HepG2 (cell line): ENCODE measurements at regions not wholly inside any gene's neighbourhood (a gene's known extent, or its start where the extent isn't known, plus 50 kb on each side); places are given as distances from the start of the nearest gene placed in this dataset.

Source experiments
- ATAC-seq: fragments of 200-7000 bp; cut with Tn5 transposase; 3 replicates; pipeline ENCODE4 v1.9.1; 2020; ENCODE audit warnings: mild to moderate bottlenecking, moderate library complexity
- BruUV-seq: library from RNA; stranded (reverse); fragments of 400-500 nt; replicated peaks from 2 replicates; lab custom pipeline; 2021; lab: Mats Ljungman, UMichigan
- CTCF ChIA-PET: fragments of 300-600 bp; formaldehyde crosslinking; extraction: SDS; loops from one replicate; lab custom pipeline; 2021; ENCODE audit warnings: low total read pairs, inconsistent platforms, low intra/inter-chr PET ratio; lab: Yijun Ruan, JAX
- POLR2A ChIA-PET: fragments of 350-600 bp; sonication (Branson Sonifier 250); formaldehyde crosslinking; loops from one replicate; lab custom pipeline; 2020; ENCODE audit warnings: antibody characterized with exemption, inconsistent platforms; lab: Yijun Ruan, JAX
- DNase-seq: peaks from one replicate; pipeline ENCODE4 v3.0.0-alpha.2; 2015; ENCODE audit warnings: low spot score
- FAIRE-seq: peaks from 3 replicates; lab custom pipeline; 2011; peaks lifted over from hg19 to GRCh38; lab: Jason Lieb, UNC
- H2AFZ ChIP-seq: one replicate; pipeline ENCODE4 v1.6.1; 2011; ENCODE audit warnings: low read length, inconsistent platforms
- H3K27ac ChIP-seq: fragments of 300-600 bp; 3 replicates; pipeline ENCODE4 v1.8.0; 2011; ENCODE audit warnings: mixed run types, mild to moderate bottlenecking, mixed read lengths, low read length, inconsistent platforms; ENCODE audit not compliant: insufficient read depth; ENCODE audit errors: extremely low read length
- H3K27me3 ChIP-seq, 2 experiments: fragments of 200-600 bp in 1 of 2; 2 replicates in 1 of 2; 3 replicates in 1 of 2; pipeline versions ENCODE4 v1.6.0 to v1.8.0; 2011; ENCODE audit warnings: low read length in 2 of 2, mild to moderate bottlenecking in 2 of 2, moderate library complexity in 2 of 2, inconsistent platforms in 1 of 2; ENCODE audit not compliant: insufficient read depth in 2 of 2, control insufficient read depth in 1 of 2
- H3K36me3 ChIP-seq, 2 experiments: fragments of 200-600 bp in 1 of 2; replicated peaks in 1 of 2; 2 replicates in 1 of 2; 3 replicates in 1 of 2; pipeline versions ENCODE4 v1.5.1 to v1.8.0; 2011; ENCODE audit warnings: low read length in 2 of 2, inconsistent platforms in 1 of 2; ENCODE audit not compliant: insufficient read depth in 2 of 2, control insufficient read depth in 1 of 2
- H3K4me1 ChIP-seq: 2 replicates; pipeline ENCODE4 v1.5.1; 2012; ENCODE audit warnings: low read length, inconsistent platforms; ENCODE audit not compliant: insufficient read depth
- H3K4me2 ChIP-seq: 2 replicates; pipeline ENCODE4 v1.6.0; 2011; ENCODE audit warnings: low read depth, low read length, inconsistent platforms
- H3K4me3 ChIP-seq, 3 experiments: fragments of 200-600 bp in 1 of 3; sonication (generic), shearing (Covaris generic) in 1 of 3; replicated peaks in 1 of 3; 2 replicates each; pipeline ENCODE4 v1.5.1; 2011 to 2016; ENCODE audit warnings: low read length in 3 of 3, inconsistent platforms in 2 of 3, low read depth in 2 of 3, mild to moderate bottlenecking in 2 of 3, control low read depth in 1 of 3, mixed read lengths in 1 of 3; ENCODE audit not compliant: insufficient read depth in 1 of 3
- H3K79me2 ChIP-seq: one replicate; pipeline ENCODE4 v1.6.1; 2011; ENCODE audit warnings: low read length, inconsistent platforms; ENCODE audit not compliant: insufficient read depth
- H3K9ac ChIP-seq: 2 replicates; pipeline ENCODE4 v1.6.0; 2011; ENCODE audit warnings: mild to moderate bottlenecking, low read depth, low read length, inconsistent platforms; ENCODE audit not compliant: insufficient read depth
- H3K9me3 ChIP-seq: 2 replicates; pipeline ENCODE4 v1.5.1; 2012; ENCODE audit warnings: mild to moderate bottlenecking, low read length
- H4K20me1 ChIP-seq: 2 replicates; pipeline ENCODE4 v1.6.0; 2011; ENCODE audit warnings: inconsistent platforms, mild to moderate bottlenecking, low read length, moderate library complexity; ENCODE audit not compliant: insufficient read depth
- GLMP ChIP-seq: sonication (generic); formaldehyde crosslinking; IDR thresholded peaks from 2 replicates; pipeline ENCODE4 v1.9.0; 2021; ENCODE audit warnings: missing genetic modification reagents, mild to moderate bottlenecking, borderline replicate concordance
- JUN ChIP-seq: sonication (generic); formaldehyde crosslinking; IDR thresholded peaks from 2 replicates; pipeline ENCODE4 v1.4.0; 2020; ENCODE audit warnings: mild to moderate bottlenecking, missing genetic modification reagents
- KDM6A ChIP-seq: IDR thresholded peaks from 2 replicates; pipeline ENCODE4 v1.6.1; 2016; ENCODE audit warnings: low read depth
- KMT2B ChIP-seq: IDR thresholded peaks from 2 replicates; pipeline ENCODE4 v1.6.1; 2016; ENCODE audit warnings: missing genetic modification reagents, missing compliant biosample characterization
- MAFF ChIP-seq: IDR thresholded peaks from 2 replicates; pipeline ENCODE4 v1.6.1; 2011; ENCODE audit warnings: low read depth, low read length, improper control_type of control experiment
- MAFK ChIP-seq, 2 experiments: IDR thresholded peaks in 1 of 2; conservative IDR thresholded peaks in 1 of 2; 2 replicates each; pipeline ENCODE4 v1.6.1; 2011; ENCODE audit warnings: improper control_type of control experiment in 2 of 2, low read length in 2 of 2
- NCOA2 ChIP-seq: sonication (generic); formaldehyde crosslinking; IDR thresholded peaks from 2 replicates; pipeline ENCODE4 v1.8.0; 2022; ENCODE audit warnings: inconsistent platforms
- SIN3A ChIP-seq: IDR thresholded peaks from 2 replicates; pipeline ENCODE4 v1.6.1; 2011; ENCODE audit warnings: low read depth, mild to moderate bottlenecking, control low read depth, low read length, borderline replicate concordance
- TGIF2 ChIP-seq: IDR thresholded peaks from 2 replicates; pipeline ENCODE4 v1.6.1; 2016; ENCODE audit warnings: control low read depth, missing compliant biosample characterization
- YY1 ChIP-seq: IDR thresholded peaks from 2 replicates; pipeline ENCODE4 v1.6.1; 2011; ENCODE audit warnings: low read length, low read depth, moderate library complexity, mild to moderate bottlenecking; ENCODE audit not compliant: insufficient read depth, insufficient replicate concordance
- ZNF567 ChIP-seq: sonication (generic); formaldehyde crosslinking; IDR thresholded peaks from 2 replicates; pipeline ENCODE4 v1.8.1; 2023; ENCODE audit warnings: mild to moderate bottlenecking, missing genetic modification reagents, borderline replicate concordance
- WGBS: methylation state at CpG from one replicate; pipeline ENCODE4 v1.1.6; 2017; ENCODE audit warnings: low lambda C conversion rate; 5-methylcytosine and 5-hydroxymethylcytosine counted together
- in situ Hi-C: cut with HindIII; loops from 2 replicates; pipeline ENCODE4 v1.10.0; 2017; ENCODE audit warnings: low pct_unique_long_range_greater_than_20kb; ENCODE audit not compliant: extremely low pct_ligation_motif_present
- intact Hi-C: fragments of 100-400 bp; cut with micrococcal nuclease; formaldehyde crosslinking; loops from one replicate; pipeline ENCODE4 v1.10.0; 2022; ENCODE audit not compliant: unreplicated experiment
- TF ChIP-seq, protein P1 (sequence below): sonication (generic); formaldehyde crosslinking; IDR thresholded peaks from 2 replicates; pipeline ENCODE4 v1.8.0; 2022; ENCODE audit warnings: missing genetic modification reagents, low read depth, mild to moderate bottlenecking, borderline replicate concordance
- TF ChIP-seq, protein P2 (sequence below): sonication (generic); formaldehyde crosslinking; IDR thresholded peaks from 2 replicates; pipeline ENCODE4 v1.4.0; 2020; ENCODE audit warnings: missing genetic modification reagents
- TF ChIP-seq, protein P3 (sequence below): IDR thresholded peaks from 2 replicates; pipeline ENCODE4 v1.6.1; 2016; ENCODE audit warnings: mild to moderate bottlenecking, missing biosample characterization, missing genetic modification reagents
- TF ChIP-seq, protein P4 (sequence below): sonication (generic); formaldehyde crosslinking; IDR thresholded peaks from 2 replicates; pipeline ENCODE4 v1.5.0; 2020; ENCODE audit warnings: missing genetic modification reagents

DNA sequence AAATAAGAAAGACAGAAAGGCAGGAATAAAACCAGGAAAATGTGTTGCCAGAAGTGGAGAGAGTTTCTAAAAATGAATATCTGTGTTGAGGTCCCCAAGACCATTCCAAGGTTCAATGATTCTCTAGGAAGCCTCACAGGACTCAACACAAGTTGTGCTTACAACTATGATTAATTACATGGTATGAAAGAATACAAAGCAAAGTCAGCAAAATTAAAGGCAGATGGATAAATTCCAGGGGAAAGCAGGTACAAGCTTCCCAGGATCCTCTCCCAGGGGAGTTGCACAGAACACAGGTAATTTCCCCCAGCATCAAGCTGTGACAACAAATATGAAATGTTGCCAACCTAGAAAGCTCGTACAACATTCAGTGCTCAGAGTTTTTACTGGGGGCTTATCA is 154.4 kb upstream of the HNMT start:
- Histone ChIP-seq H2AFZ (no peak overlapping the region), H3K4me2 (no peak overlapping the region), H4K20me1 (no peaks in the 10 kb centered on the region), H3K27me3 (no peaks in the 10 kb centered on the region; a peak in 1 of 5 replicates), H3K4me1 (no peaks in the 10 kb centered on the region), H3K9ac (no peak overlapping the region), H3K9me3 (no peaks in the 10 kb centered on the region), H3K27ac (no peak overlapping the region), H3K4me3 (no peak overlapping the region), H3K36me3 (no peaks in the 10 kb centered on the region), H3K79me2 (no peaks in the 10 kb centered on the region)
- ChIA-PET CTCF (no interaction called here), POLR2A (no interaction called here)
- in situ Hi-C loops (no loop called here), intact Hi-C loops (no loop called here)
- no peak for TF ChIP-seq KDM6A
- TF ChIP-seq MAFF = peak; percentile 66
- TF ChIP-seq MAFK (conservative IDR thresholded peaks at IDR 0.05 in 1 of 2, IDR thresholded peaks at IDR 0.05 in 1 of 2; ENCODE audit: low read length in 2 of 2) = peak; percentile 38 to 81; a peak in 3 of 4 replicates
- TF ChIP-seq, protein P1, sequence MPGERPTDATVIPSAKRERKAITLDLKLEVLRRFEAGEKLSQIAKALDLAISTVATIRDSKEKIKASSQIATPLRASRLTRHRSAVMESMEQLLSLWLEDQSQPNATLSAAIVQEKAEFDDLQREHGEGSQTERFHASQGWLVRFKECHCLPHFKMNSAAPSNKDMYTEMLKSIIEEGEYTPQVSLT = no peak
- FAIRE-seq (no peak), ATAC-seq (no peak), DNase-seq (no peak)
- WGBS = 0% methylated on average over 1 of the region's 1 CpG
- no TSS peak for BruUV-seq

DNA sequence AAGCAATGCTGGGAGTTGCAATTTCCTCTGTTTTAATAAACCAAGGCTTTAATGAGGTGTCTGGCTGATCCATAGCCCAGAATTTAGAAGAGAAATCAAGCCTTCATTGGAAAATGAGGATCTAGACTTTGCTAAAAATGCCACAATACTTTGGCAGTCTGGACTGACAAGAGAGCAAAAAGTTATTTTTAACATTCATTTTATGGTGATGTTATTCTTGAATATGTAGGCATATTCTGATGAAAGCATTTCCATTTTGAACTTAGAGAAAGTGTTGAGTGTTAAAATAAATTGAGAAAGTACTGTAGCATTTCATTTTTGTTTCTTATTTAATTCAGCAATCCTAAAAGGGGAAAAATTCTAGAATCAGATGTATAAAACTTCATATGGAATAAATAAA is 151.8 kb upstream of the HNMT start:
- ChIA-PET CTCF (no interaction called here), POLR2A (no interaction called here)
- DNase-seq = no peak
- no peaks in the 10 kb centered on the region for H3K36me3 ChIP-seq
- no peak overlapping the region for H2AFZ ChIP-seq
- BruUV-seq = no TSS peak
- no peak overlapping the region for H3K9ac ChIP-seq
- no peak overlapping the region for H3K4me3 ChIP-seq
- no peak for ATAC-seq
- intact Hi-C loops (no loop called here), in situ Hi-C loops (no loop called here)
- no peak overlapping the region for H3K4me2 ChIP-seq
- H4K20me1 ChIP-seq = no peaks in the 10 kb centered on the region
- no peak for FAIRE-seq
- H3K4me1 ChIP-seq = no peaks in the 10 kb centered on the region
- H3K9me3 ChIP-seq = no peaks in the 10 kb centered on the region
- no peaks in the 10 kb centered on the region for H3K79me2 ChIP-seq
- H3K27ac ChIP-seq = no peak overlapping the region
- H3K27me3 ChIP-seq = no peaks in the 10 kb centered on the region; a peak in 2 of 5 replicates
- TF ChIP-seq KMT2B = no peak
- no peak for TF ChIP-seq JUN (CRISPR knock-in tag)
- no peak for TF ChIP-seq YY1
- no peak for TF ChIP-seq NCOA2 (CRISPR knock-in tag)
- TF ChIP-seq, protein P2, sequence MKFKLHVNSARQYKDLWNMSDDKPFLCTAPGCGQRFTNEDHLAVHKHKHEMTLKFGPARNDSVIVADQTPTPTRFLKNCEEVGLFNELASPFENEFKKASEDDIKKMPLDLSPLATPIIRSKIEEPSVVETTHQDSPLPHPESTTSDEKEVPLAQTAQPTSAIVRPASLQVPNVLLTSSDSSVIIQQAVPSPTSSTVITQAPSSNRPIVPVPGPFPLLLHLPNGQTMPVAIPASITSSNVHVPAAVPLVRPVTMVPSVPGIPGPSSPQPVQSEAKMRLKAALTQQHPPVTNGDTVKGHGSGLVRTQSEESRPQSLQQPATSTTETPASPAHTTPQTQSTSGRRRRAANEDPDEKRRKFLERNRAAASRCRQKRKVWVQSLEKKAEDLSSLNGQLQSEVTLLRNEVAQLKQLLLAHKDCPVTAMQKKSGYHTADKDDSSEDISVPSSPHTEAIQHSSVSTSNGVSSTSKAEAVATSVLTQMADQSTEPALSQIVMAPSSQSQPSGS (CRISPR knock-in tag) = no peak
- TF ChIP-seq, protein P3, sequence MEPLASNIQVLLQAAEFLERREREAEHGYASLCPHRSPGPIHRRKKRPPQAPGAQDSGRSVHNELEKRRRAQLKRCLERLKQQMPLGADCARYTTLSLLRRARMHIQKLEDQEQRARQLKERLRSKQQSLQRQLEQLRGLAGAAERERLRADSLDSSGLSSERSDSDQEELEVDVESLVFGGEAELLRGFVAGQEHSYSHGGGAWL (CRISPR knock-in tag) = no peak
- TF ChIP-seq ZNF567 (CRISPR knock-in tag) = no peak
- TF ChIP-seq, protein P4, sequence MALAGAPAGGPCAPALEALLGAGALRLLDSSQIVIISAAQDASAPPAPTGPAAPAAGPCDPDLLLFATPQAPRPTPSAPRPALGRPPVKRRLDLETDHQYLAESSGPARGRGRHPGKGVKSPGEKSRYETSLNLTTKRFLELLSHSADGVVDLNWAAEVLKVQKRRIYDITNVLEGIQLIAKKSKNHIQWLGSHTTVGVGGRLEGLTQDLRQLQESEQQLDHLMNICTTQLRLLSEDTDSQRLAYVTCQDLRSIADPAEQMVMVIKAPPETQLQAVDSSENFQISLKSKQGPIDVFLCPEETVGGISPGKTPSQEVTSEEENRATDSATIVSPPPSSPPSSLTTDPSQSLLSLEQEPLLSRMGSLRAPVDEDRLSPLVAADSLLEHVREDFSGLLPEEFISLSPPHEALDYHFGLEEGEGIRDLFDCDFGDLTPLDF (CRISPR knock-in tag) = no peak
- no peak for TF ChIP-seq GLMP (CRISPR knock-in tag)
- no peak for TF ChIP-seq SIN3A
- TF ChIP-seq TGIF2 (CRISPR knock-in tag) = no peak
